Panc1 (cell line): ENCODE measurements at regions not wholly inside any gene's neighbourhood (a gene's known extent, or its start where the extent isn't known, plus 50 kb on each side); places are given as distances from the start of the nearest gene placed in this dataset.

ENCODE experiments used
- ATAC-seq: fragments of 200-7000 bp; cut with Tn5 transposase; 2 replicates; pipeline ENCODE4 v1.9.1; 2020; ENCODE audit warnings: mild to moderate bottlenecking, moderate library complexity
- BruUV-seq: library from RNA; stranded (reverse); fragments of 400-500 nt; replicated peaks from 2 replicates; lab custom pipeline; 2021; lab: Mats Ljungman, UMichigan
- CTCF ChIA-PET: fragments of 300-600 bp; sonication (Branson Sonifier 250); formaldehyde crosslinking; loops from one replicate; lab custom pipeline; 2022; ENCODE audit warnings: antibody characterized with exemption; lab: Charles Lee
- POLR2A ChIA-PET: fragments of 300-600 bp; sonication (Branson Sonifier 250); formaldehyde crosslinking; loops from one replicate; lab custom pipeline; 2022; ENCODE audit warnings: antibody characterized with exemption; lab: Charles Lee
- DNase-seq: peaks from one replicate; pipeline ENCODE4 v3.0.0-alpha.2; 2010; ENCODE audit warnings: low read depth, low spot score
- H3K27ac ChIP-seq: 2 replicates; pipeline ENCODE4 v1.5.1; 2011; ENCODE audit warnings: mild to moderate bottlenecking, low read length, inconsistent platforms
- H3K27me3 ChIP-seq: fragments of 200-500 bp; sonication (Bioruptor generic); 2 replicates; pipeline ENCODE4 v1.6.0; 2014; ENCODE audit warnings: low read length, inconsistent platforms; ENCODE audit not compliant: control insufficient read depth, insufficient read depth
- H3K36me3 ChIP-seq: fragments of 200-500 bp; sonication (Bioruptor generic); 2 replicates; pipeline ENCODE4 v1.5.1; 2014; ENCODE audit warnings: inconsistent platforms, mild to moderate bottlenecking, low read length, moderate library complexity; ENCODE audit not compliant: control insufficient read depth, insufficient read depth
- H3K4me1 ChIP-seq: 2 replicates; pipeline ENCODE4 v1.5.1; 2011; ENCODE audit warnings: inconsistent platforms, mild to moderate bottlenecking, low read length, moderate library complexity; ENCODE audit not compliant: control insufficient read depth, insufficient read depth
- H3K4me3 ChIP-seq, 2 experiments: 2 replicates each; pipeline ENCODE4 v1.5.1; 2011 to 2012; ENCODE audit warnings: low read depth in 2 of 2, low read length in 2 of 2, mild to moderate bottlenecking in 2 of 2, inconsistent platforms in 1 of 2, moderate library complexity in 1 of 2
- H3K9me3 ChIP-seq: fragments of 200-500 bp; sonication (Bioruptor generic); 2 replicates; pipeline ENCODE4 v1.5.1; 2014; ENCODE audit warnings: low read depth, mild to moderate bottlenecking, inconsistent platforms, low read length, moderate library complexity; ENCODE audit not compliant: control insufficient read depth, insufficient read depth
- POLR2AphosphoS5 ChIP-seq: IDR thresholded peaks from 2 replicates; pipeline ENCODE4 v1.6.1; 2012; ENCODE audit warnings: mild to moderate bottlenecking, low read depth, low read length, moderate library complexity
- REST ChIP-seq, 2 experiments: IDR thresholded peaks; 2 replicates each; pipeline ENCODE4 v1.6.1; 2011 to 2012; ENCODE audit warnings: low read depth in 2 of 2, control low read depth in 1 of 2, low read length in 1 of 2, mild to moderate bottlenecking in 1 of 2, moderate library complexity in 1 of 2; ENCODE audit not compliant: insufficient read depth in 1 of 2
- SIN3A ChIP-seq: IDR thresholded peaks from 2 replicates; pipeline ENCODE4 v1.6.1; 2012; ENCODE audit warnings: low read depth, mild to moderate bottlenecking, low read length, moderate library complexity, borderline replicate concordance; ENCODE audit not compliant: insufficient read depth
- TCF7L2 ChIP-seq: IDR thresholded peaks from 2 replicates; pipeline ENCODE4 v1.6.1; 2011; ENCODE audit warnings: mild to moderate bottlenecking, low read depth, low read length, inconsistent platforms
- in situ Hi-C: cut with HindIII; loops from 2 replicates; pipeline ENCODE4 v1.10.0; 2016; ENCODE audit warnings: low sequenced_read_pairs, low pct_unique_long_range_greater_than_20kb
- intact Hi-C: fragments of 100-400 bp; cut with micrococcal nuclease; formaldehyde crosslinking; loops from one replicate; pipeline ENCODE4 v1.10.0; 2022; ENCODE audit not compliant: unreplicated experiment
- TF ChIP-seq, protein P1 (sequence below): fragments of 450-650 bp; IDR thresholded peaks from 2 replicates; pipeline ENCODE4 v1.5.1; 2017; ENCODE audit warnings: mild to moderate bottlenecking

DNA sequence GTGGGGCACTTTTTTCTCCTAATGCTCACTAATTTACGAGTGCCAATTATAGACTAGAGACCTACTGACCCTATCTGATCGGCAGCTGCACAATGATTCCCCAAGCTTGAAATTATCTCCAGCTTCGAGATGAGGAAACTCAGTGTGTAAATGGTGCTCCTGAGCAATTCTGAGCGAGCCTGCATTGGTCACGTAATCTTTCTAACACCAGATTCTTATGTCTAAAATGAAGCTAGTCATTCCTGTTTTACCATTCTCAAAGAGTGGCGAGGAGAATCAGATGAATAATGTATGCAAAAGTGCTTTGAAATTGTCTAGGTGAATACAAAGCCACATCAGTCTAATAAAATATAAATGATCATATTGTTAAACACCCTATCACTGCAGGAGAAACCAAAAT lies 318.1 kb upstream of the FAM78B start:
- TF ChIP-seq, protein P1, sequence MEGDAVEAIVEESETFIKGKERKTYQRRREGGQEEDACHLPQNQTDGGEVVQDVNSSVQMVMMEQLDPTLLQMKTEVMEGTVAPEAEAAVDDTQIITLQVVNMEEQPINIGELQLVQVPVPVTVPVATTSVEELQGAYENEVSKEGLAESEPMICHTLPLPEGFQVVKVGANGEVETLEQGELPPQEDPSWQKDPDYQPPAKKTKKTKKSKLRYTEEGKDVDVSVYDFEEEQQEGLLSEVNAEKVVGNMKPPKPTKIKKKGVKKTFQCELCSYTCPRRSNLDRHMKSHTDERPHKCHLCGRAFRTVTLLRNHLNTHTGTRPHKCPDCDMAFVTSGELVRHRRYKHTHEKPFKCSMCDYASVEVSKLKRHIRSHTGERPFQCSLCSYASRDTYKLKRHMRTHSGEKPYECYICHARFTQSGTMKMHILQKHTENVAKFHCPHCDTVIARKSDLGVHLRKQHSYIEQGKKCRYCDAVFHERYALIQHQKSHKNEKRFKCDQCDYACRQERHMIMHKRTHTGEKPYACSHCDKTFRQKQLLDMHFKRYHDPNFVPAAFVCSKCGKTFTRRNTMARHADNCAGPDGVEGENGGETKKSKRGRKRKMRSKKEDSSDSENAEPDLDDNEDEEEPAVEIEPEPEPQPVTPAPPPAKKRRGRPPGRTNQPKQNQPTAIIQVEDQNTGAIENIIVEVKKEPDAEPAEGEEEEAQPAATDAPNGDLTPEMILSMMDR = no peak
- TF ChIP-seq TCF7L2 = no peak
- TF ChIP-seq POLR2AphosphoS5 = no peak
- no peak for TF ChIP-seq REST (IDR thresholded peaks at IDR 0.05; ENCODE audit: insufficient read depth in 1 of 2, low read depth in 2 of 2, low read length in 1 of 2)
- TF ChIP-seq SIN3A = no peak
- Histone ChIP-seq H3K4me1 (no peaks in the 10 kb centered on the region), H3K36me3 (no peaks in the 10 kb centered on the region), H3K4me3 (no peak overlapping the region), H3K9me3 (no peaks in the 10 kb centered on the region), H3K27me3 (no peaks in the 10 kb centered on the region; the same call in 1 of the 2 replicates), H3K27ac (no peak overlapping the region)
- CTCF ChIA-PET = no interaction called here
- ATAC-seq (no peak), DNase-seq (no peak)
- POLR2A ChIA-PET = no interaction called here
- no TSS peak for BruUV-seq
- intact Hi-C loops = no loop called here
- in situ Hi-C loops = no loop called here

- no TSS peak for BruUV-seq
- H3K4me3 ChIP-seq = no peak overlapping the region
- no peak for ATAC-seq
- in situ Hi-C loops (no loop called here), intact Hi-C loops (no loop called here)
- no peak overlapping the region for H3K27ac ChIP-seq
- no peak for TF ChIP-seq POLR2AphosphoS5
- TF ChIP-seq TCF7L2 = no peak
- TF ChIP-seq, protein P1 = no peak
- H3K27me3 ChIP-seq = no peaks in the 10 kb centered on the region; the same call in 1 of the 2 replicates
- ChIA-PET CTCF (no interaction called here), POLR2A (no interaction called here)
- no peaks in the 10 kb centered on the region for H3K9me3 ChIP-seq
- DNase-seq = no peak
- no peaks in the 10 kb centered on the region for H3K4me1 ChIP-seq
- H3K36me3 ChIP-seq = no peaks in the 10 kb centered on the region
These were observed 318.8 kb upstream of the FAM78B start for GRCh38 chr1:166485620-166486019.
